ENCODE measurements at regions not wholly inside any gene's neighbourhood (a gene's known extent, or its start where the extent isn't known, plus 50 kb on each side); places are given as distances from the start of the nearest gene placed in this dataset.

- TF ChIP-seq CTCF (IDR thresholded peaks at IDR 0.05; ENCODE audit: poor library complexity), result no peak
- TF ChIP-seq EZH2 (IDR thresholded peaks at IDR 0.05; ENCODE audit: borderline replicate concordance), result no peak
- TF ChIP-seq EZH2phosphoT487 (IDR thresholded peaks at IDR 0.05; ENCODE audit: low read depth, severe bottlenecking, unreplicated experiment), result no peak
These were observed 323.8 kb downstream of the BLID start for GRCh38 chr11:121792185-121792584.

All from hepatocyte (in vitro differentiated cells).